Tibial nerve (tissue), 4 donors: ENCODE measurements at regions not wholly inside any gene's neighbourhood (a gene's known extent, or its start where the extent isn't known, plus 50 kb on each side); places are given as distances from the start of the nearest gene placed in this dataset.

Source experiments
- DNase-seq, 2 donors: peaks; one replicate each; pipeline ENCODE4 v3.0.0-alpha.2; 2019; ENCODE audit warnings: low spot score in 2 of 2
- H3K27ac ChIP-seq, 4 donors: fragments of 200-600 bp; sonication (generic) in 3 of 4; one replicate each; pipeline ENCODE4 v1.5.1; 2017 to 2019; ENCODE audit warnings: mild to moderate bottlenecking in 1 of 4
- H3K27me3 ChIP-seq, 2 donors: fragments of 200-600 bp; sonication (generic) in 1 of 2; one replicate each; pipeline versions ENCODE4 v1.5.1 to v1.6.0; 2017 to 2019
- H3K36me3 ChIP-seq, 3 donors: fragments of 200-600 bp; sonication (generic); one replicate each; pipeline ENCODE4 v1.5.1; 2018 to 2019
- H3K4me1 ChIP-seq, 4 donors: fragments of 200-600 bp; sonication (generic) in 3 of 4; one replicate each; pipeline ENCODE4 v1.5.1; 2017 to 2019
- H3K4me3 ChIP-seq, 4 donors: fragments of 200-600 bp; sonication (generic) in 3 of 4; one replicate each; pipeline ENCODE4 v1.5.1; 2017 to 2019; ENCODE audit warnings: mild to moderate bottlenecking in 1 of 4, moderate library complexity in 1 of 4
- H3K9me3 ChIP-seq, 4 donors: fragments of 200-600 bp; sonication (generic) in 3 of 4; one replicate each; pipeline ENCODE4 v1.5.1; 2017 to 2019
- CTCF ChIP-seq, 5 experiments: fragments of 200-600 bp in 3 of 5; fragments of 450-650 bp in 2 of 5; sonication (generic) in 3 of 5; IDR thresholded peaks; one replicate each; pipeline ENCODE4 v1.5.1; 2016 to 2019; ENCODE audit warnings: antibody characterized with exemption in 5 of 5, mild to moderate bottlenecking in 3 of 5, moderate library complexity in 2 of 5
- EP300 ChIP-seq, 2 donors: sonication (generic); formaldehyde crosslinking; IDR thresholded peaks; one replicate each; pipeline ENCODE4 v1.6.1; 2017; ENCODE audit warnings: antibody characterized with exemption in 2 of 2, mild to moderate bottlenecking in 1 of 2
- POLR2A ChIP-seq, 2 donors: fragments of 450-650 bp; IDR thresholded peaks; one replicate each; pipeline ENCODE4 v1.6.1; 2017; ENCODE audit warnings: antibody characterized with exemption in 2 of 2, mild to moderate bottlenecking in 2 of 2, moderate library complexity in 2 of 2
- WGBS, 2 donors: methylation state at CpG; one replicate each; pipeline ENCODE4 v1.1.5; 2018; 5-methylcytosine and 5-hydroxymethylcytosine counted together

- no peak overlapping the region for H3K27ac ChIP-seq
- no peaks in the 10 kb centered on the region for H3K9me3 ChIP-seq
- WGBS, 2 donors: 82 to 83% methylated on average over 3 of the region's 3 CpGs
- no peaks in the 10 kb centered on the region for H3K4me1 ChIP-seq
- no peak for TF ChIP-seq CTCF (IDR thresholded peaks at IDR 0.05)
- TF ChIP-seq POLR2A (IDR thresholded peaks at IDR 0.05): no peak
- no peak for TF ChIP-seq EP300 (IDR thresholded peaks at IDR 0.05)
- H3K27me3 ChIP-seq: no peaks in the 10 kb centered on the region
- H3K4me3 ChIP-seq: no peak overlapping the region
- no peaks in the 10 kb centered on the region for H3K36me3 ChIP-seq
- DNase-seq: no peak
Observed at GRCh38 chr12:91610561-91610960, 427.9 kb upstream of the DCN start.

GRCh38 chr12:91609283-91609682, 426.7 kb upstream of the DCN start:
- Histone ChIP-seq H3K9me3 (no peaks in the 10 kb centered on the region), H3K27me3 (no peaks in the 10 kb centered on the region), H3K4me3 (no peak overlapping the region), H3K27ac (no peak overlapping the region), H3K4me1 (no peaks in the 10 kb centered on the region), H3K36me3 (no peaks in the 10 kb centered on the region)
- TF ChIP-seq POLR2A (IDR thresholded peaks at IDR 0.05) (no peak), CTCF (IDR thresholded peaks at IDR 0.05) (no peak), EP300 (IDR thresholded peaks at IDR 0.05) (no peak)
- no peak for DNase-seq
- 47 to 48% methylated on average over 1 of the region's 1 CpG for WGBS, 2 donors

GRCh38 chr12:91608542-91608941, 425.9 kb upstream of the DCN start:
- TF ChIP-seq CTCF (IDR thresholded peaks at IDR 0.05) (no peak), EP300 (IDR thresholded peaks at IDR 0.05) (no peak), POLR2A (IDR thresholded peaks at IDR 0.05) (no peak)
- no peak overlapping the region for H3K27ac ChIP-seq
- H3K4me1 ChIP-seq: peaks cover 0 to under 1% (median 0%) of the 10 kb centered on the region in 4 donors
- H3K36me3 ChIP-seq: no peaks in the 10 kb centered on the region
- H3K9me3 ChIP-seq: no peaks in the 10 kb centered on the region
- no peaks in the 10 kb centered on the region for H3K27me3 ChIP-seq
- DNase-seq: no peak
- no peak overlapping the region for H3K4me3 ChIP-seq

GRCh38 chr12:91606662-91607377, 424.2 kb upstream of the DCN start:
- Histone ChIP-seq H3K4me1 (peaks cover 0 to 5% (median 0%) of the 10 kb centered on the region in 4 donors), H3K9me3 (no peaks in the 10 kb centered on the region), H3K27me3 (no peaks in the 10 kb centered on the region), H3K36me3 (no peaks in the 10 kb centered on the region), H3K4me3 (no peak overlapping the region), H3K27ac (no peak overlapping the region)
- DNase-seq: no peak
- TF ChIP-seq EP300 (IDR thresholded peaks at IDR 0.05): no peak
- no peak for TF ChIP-seq CTCF (IDR thresholded peaks at IDR 0.05)
- TF ChIP-seq POLR2A (IDR thresholded peaks at IDR 0.05): no peak
- WGBS, 2 donors: 85% methylated on average over 3 of the region's 3 CpGs

DNA sequence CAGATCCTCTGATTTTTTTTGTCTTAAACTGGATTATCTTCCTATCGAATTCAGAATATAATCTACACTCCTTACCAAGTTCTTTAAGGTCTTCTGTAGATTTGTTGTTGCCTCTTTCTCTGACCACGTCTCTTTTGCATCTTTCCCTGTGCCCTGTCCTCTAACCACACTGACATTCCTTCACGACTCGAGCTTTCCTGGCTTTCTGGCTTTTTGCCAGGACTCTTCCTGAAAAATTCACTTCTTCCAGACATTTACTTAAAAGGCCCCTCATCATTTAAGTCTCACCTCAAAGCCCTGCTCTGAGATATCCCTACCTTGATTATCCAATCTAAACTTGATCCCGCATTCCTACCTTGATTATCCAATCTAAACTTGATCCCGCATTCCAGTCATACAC, 422.3 kb upstream of the DCN start:
- Histone ChIP-seq H3K4me3 (no peak overlapping the region), H3K4me1 (peaks cover 0 to 5% (median 0%) of the 10 kb centered on the region in 4 donors), H3K27me3 (no peaks in the 10 kb centered on the region), H3K9me3 (no peaks in the 10 kb centered on the region), H3K27ac (no peak overlapping the region), H3K36me3 (no peaks in the 10 kb centered on the region)
- WGBS, 2 donors: 57 to 67% methylated on average over 6 of the region's 6 CpGs
- TF ChIP-seq POLR2A (IDR thresholded peaks at IDR 0.05) (no peak), EP300 (IDR thresholded peaks at IDR 0.05) (no peak), CTCF (IDR thresholded peaks at IDR 0.05) (no peak)
- no peak for DNase-seq
